GM08714 (cell line): ENCODE measurements at regions not wholly inside any gene's neighbourhood (a gene's known extent, or its start where the extent isn't known, plus 50 kb on each side); places are given as distances from the start of the nearest gene placed in this dataset.

ENCODE experiments used
- H3K4me3 ChIP-seq: fragments of 200-500 bp; sonication (Bioruptor generic); 2 replicates; pipeline ENCODE4 v1.5.1; 2014; ENCODE audit warnings: mild to moderate bottlenecking, low read length, inconsistent platforms
- ZNF274 ChIP-seq: IDR thresholded peaks from 2 replicates; pipeline ENCODE4 v1.6.1; 2012; ENCODE audit warnings: mild to moderate bottlenecking, low read depth, low read length

DNA sequence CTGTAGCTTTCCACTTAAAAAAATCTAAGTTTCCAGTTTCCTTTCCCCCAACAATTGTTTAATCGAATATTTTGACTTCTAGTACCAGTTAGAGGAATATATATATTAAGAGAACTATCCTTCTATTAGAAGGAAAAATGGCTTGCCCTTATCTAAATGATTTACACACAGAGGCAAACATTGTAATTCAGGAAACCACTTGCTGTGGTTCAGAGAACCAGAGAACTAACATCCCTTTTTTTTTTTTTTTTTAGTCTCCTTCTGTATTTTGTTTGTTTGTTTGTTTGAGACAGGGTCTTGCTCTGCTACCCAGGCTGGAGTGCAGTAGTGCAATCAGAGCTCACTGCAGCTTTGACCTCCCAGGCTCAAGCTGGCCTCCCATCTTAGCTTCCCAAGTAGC is 746.6 kb downstream of the VRK1 start:
- no peak for TF ChIP-seq ZNF274

GRCh38 chr14:97544571-97544970 is 747.4 kb downstream of the VRK1 start:
- no peak for TF ChIP-seq ZNF274
- no peak overlapping the region for H3K4me3 ChIP-seq

More for the DNA sequence above, 746.6 kb downstream of the VRK1 start:
- H3K4me3 ChIP-seq: no peak overlapping the region

- no peak for TF ChIP-seq ZNF274
- H3K4me3 ChIP-seq: no peak overlapping the region
These were observed 749.5 kb downstream of the VRK1 start for GRCh38 chr14:97546491-97547230.

- no peak for TF ChIP-seq ZNF274
- H3K4me3 ChIP-seq: no peak overlapping the region
These were observed 753.3 kb downstream of the VRK1 start for GRCh38 chr14:97550463-97550862.

- no peak for TF ChIP-seq ZNF274
- no peak overlapping the region for H3K4me3 ChIP-seq
These were observed 757.4 kb downstream of the VRK1 start for GRCh38 chr14:97554597-97554996.

- no peak for TF ChIP-seq ZNF274
- no peak overlapping the region for H3K4me3 ChIP-seq
These were observed 767.2 kb downstream of the VRK1 start for GRCh38 chr14:97564334-97564733.

GRCh38 chr14:97571201-97571600 is 774.0 kb downstream of the VRK1 start:
- no peak overlapping the region for H3K4me3 ChIP-seq
- TF ChIP-seq ZNF274: no peak

- no peak overlapping the region for H3K4me3 ChIP-seq
- TF ChIP-seq ZNF274: no peak
These were observed 774.8 kb downstream of the VRK1 start for GRCh38 chr14:97571866-97572555.

GRCh38 chr14:97572583-97573458 is 775.6 kb downstream of the VRK1 start:
- H3K4me3 ChIP-seq: no peak overlapping the region
- TF ChIP-seq ZNF274: no peak

- TF ChIP-seq ZNF274: no peak
- no peak overlapping the region for H3K4me3 ChIP-seq
These were observed 778.5 kb downstream of the VRK1 start for GRCh38 chr14:97575677-97576076.

DNA sequence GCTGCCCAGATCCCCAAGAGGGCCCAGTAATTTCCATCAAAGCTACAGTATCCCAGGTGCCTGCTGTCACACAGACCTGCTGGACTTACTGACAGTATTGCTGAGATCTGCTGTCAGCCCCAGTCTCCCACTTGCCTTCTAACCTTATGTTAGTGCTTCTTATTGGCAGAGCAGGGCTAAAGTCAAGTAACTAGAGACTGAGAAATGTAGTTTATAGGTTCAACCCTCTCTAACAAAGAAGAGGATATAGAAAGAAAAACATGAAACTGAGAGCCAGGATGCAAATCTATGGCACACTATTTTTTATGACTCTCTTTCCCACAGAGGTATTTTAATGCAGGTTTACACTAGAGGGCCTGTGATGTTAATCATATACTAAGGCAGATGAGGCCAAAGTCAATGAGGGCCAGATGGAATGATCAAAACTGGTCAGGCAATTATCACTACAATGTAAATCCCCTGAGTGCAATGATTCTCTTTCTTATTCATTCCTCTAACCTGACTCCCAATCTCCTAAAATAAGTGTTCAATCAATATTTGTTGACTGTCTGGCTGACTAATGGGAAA is 781.9 kb downstream of the VRK1 start:
- TF ChIP-seq ZNF274: no peak
- no peak overlapping the region for H3K4me3 ChIP-seq

DNA sequence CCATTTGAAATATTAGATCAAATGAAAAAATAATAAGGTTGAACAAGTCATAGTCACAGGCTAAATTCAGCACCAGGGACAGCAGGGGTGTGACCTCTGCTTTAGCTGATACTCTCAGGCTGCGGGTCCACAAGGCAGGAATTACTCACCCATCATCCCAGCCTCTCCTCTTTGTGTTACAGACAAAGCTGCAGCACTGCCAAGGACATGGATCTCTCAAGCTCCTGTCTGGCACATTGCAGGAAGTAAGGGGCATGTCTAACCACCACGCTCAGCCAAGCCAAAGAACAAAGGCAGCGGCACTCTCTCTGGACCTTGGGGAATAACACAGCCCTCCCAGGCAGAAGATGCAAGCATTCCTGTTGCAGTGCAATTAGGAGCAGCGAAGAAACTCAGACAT is 783.8 kb downstream of the VRK1 start:
- H3K4me3 ChIP-seq: no peak overlapping the region
- no peak for TF ChIP-seq ZNF274

- TF ChIP-seq ZNF274: no peak
- no peak overlapping the region for H3K4me3 ChIP-seq
These were observed 784.8 kb downstream of the VRK1 start for GRCh38 chr14:97582022-97582421.

DNA sequence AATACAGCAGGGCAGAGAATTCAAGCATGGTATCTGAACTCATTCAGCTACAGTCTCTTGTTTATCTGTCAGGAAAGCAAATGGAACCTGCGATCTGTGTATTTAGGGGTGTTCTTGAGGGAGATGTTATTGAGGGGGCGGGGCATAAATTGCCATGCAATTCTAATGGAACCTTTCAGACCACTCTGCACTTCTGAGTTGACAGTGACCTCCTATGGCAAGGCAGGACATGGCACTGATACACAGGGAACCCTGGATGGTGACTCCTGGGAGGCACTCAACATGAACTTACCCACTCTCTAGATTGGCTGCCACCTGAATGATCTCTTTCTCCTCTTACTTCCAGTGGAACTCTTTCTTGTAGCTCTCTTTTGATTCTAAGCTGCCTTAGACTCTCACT is 787.3 kb downstream of the VRK1 start:
- TF ChIP-seq ZNF274: no peak
- H3K4me3 ChIP-seq: no peak overlapping the region

DNA sequence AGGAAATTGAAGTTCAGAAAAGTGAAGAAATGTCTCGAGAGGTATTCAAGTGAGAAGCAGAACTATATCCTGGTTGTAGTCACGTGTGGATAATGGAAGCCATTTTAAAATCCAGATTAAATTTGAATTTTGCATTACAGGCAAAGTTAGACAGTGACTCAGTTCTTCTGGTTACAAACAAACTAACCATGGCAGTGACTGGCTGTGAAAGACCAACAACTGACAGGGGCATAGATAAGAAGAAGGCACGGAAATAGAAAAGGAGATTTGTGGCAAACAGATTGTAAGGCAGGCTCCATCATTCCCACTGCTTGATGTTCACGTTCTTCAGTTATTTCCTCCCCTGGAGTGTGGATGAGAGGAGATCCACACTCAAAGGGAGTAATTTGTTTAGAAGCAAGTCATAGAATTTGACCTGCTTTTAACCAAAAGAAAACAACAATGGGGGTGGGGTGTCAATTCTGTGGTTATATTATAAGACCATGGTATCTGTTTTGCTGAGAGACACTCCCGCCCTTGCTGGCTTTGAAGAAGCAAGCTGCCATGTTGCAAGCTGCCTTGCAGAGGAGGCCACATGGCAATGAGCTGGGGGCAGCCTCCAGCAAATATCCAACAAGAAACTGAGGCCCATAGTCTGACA is 795.3 kb downstream of the VRK1 start:
- TF ChIP-seq ZNF274: no peak
- no peak overlapping the region for H3K4me3 ChIP-seq
